HG03442 (cell line): ENCODE measurements at regions not wholly inside any gene's neighbourhood (a gene's known extent, or its start where the extent isn't known, plus 50 kb on each side); places are given as distances from the start of the nearest gene placed in this dataset.
"Not testable (repeated sequence)": the region's sequence is repeated elsewhere in the genome, so short reads cannot be mapped to it uniquely, and the experiment has no call there.

Experiments used
- ATAC-seq: cut with Tn5 transposase; IDR thresholded peaks from one replicate; pipeline ENCODE4 v1.9.1; 2021; ENCODE audit warnings: mild to moderate bottlenecking, moderate library complexity; ENCODE audit not compliant: unreplicated experiment

GRCh38 chrX:39262641-39263040 lies 461.4 kb downstream of the MID1IP1 start:
- ATAC-seq: no peak

GRCh38 chrX:39264023-39264422 lies 462.8 kb downstream of the MID1IP1 start:
- ATAC-seq: no peak

GRCh38 chrX:39267176-39267575 lies 465.9 kb downstream of the MID1IP1 start:
- ATAC-seq: no peak

GRCh38 chrX:39268207-39268606 lies 466.9 kb downstream of the MID1IP1 start:
- ATAC-seq: no peak

GRCh38 chrX:39275500-39276068 lies 474.3 kb downstream of the MID1IP1 start:
- no peak for ATAC-seq

- not testable (repeated sequence) for ATAC-seq
These were observed 476.6 kb downstream of the MID1IP1 start for GRCh38 chrX:39277685-39278390.

GRCh38 chrX:39283239-39283638 lies 482.0 kb downstream of the MID1IP1 start:
- ATAC-seq: no peak

GRCh38 chrX:39288592-39288991 lies 487.3 kb downstream of the MID1IP1 start:
- ATAC-seq: no peak

GRCh38 chrX:39289827-39290226 lies 488.6 kb downstream of the MID1IP1 start:
- ATAC-seq: no peak

GRCh38 chrX:39293203-39293602 lies 491.9 kb downstream of the MID1IP1 start:
- no peak for ATAC-seq

- ATAC-seq: no peak
These were observed 495.2 kb downstream of the MID1IP1 start for GRCh38 chrX:39296472-39296871.

GRCh38 chrX:39298821-39299220 lies 497.6 kb downstream of the MID1IP1 start:
- ATAC-seq: no peak

- ATAC-seq: no peak
These were observed 498.4 kb downstream of the MID1IP1 start for GRCh38 chrX:39299615-39300014.

GRCh38 chrX:39301036-39301435 lies 499.8 kb downstream of the MID1IP1 start:
- ATAC-seq: no peak

- no peak for ATAC-seq
These were observed 501.6 kb downstream of the MID1IP1 start for GRCh38 chrX:39302838-39303237.

GRCh38 chrX:39304746-39305145 lies 503.5 kb downstream of the MID1IP1 start:
- ATAC-seq: no peak

- no peak for ATAC-seq
These were observed 506.2 kb downstream of the MID1IP1 start for GRCh38 chrX:39307488-39307887.

- ATAC-seq: no peak
These were observed 506.9 kb downstream of the MID1IP1 start for GRCh38 chrX:39308126-39308525.

GRCh38 chrX:39309018-39309635 lies 507.9 kb downstream of the MID1IP1 start:
- peak; percentile 49 for ATAC-seq

- no peak for ATAC-seq
These were observed 508.5 kb downstream of the MID1IP1 start for GRCh38 chrX:39309721-39310152.

- ATAC-seq: no peak
These were observed 509.6 kb downstream of the MID1IP1 start for GRCh38 chrX:39310891-39311290.

GRCh38 chrX:39311646-39312045 lies 510.4 kb downstream of the MID1IP1 start:
- ATAC-seq: no peak
